MM.1S (cell line): ENCODE measurements at regions not wholly inside any gene's neighbourhood (a gene's known extent, or its start where the extent isn't known, plus 50 kb on each side); places are given as distances from the start of the nearest gene placed in this dataset.

Source experiments
- DNase-seq: peaks from one replicate; pipeline ENCODE4 v3.0.0-alpha.2; 2015
- H2AFZ ChIP-seq: fragments of 300-600 bp; sonication (generic); 2 replicates; pipeline ENCODE4 v1.6.0; 2016; ENCODE audit warnings: antibody characterized with exemption, low read length
- H3F3A ChIP-seq: fragments of 300-600 bp; sonication (generic); 2 replicates; pipeline ENCODE4 v1.6.1; 2016; ENCODE audit warnings: mild to moderate bottlenecking, antibody characterized with exemption, low read length, moderate library complexity, mixed read lengths; ENCODE audit not compliant: insufficient read depth
- H3K27ac ChIP-seq: fragments of 300-600 bp; sonication (generic); 2 replicates; pipeline ENCODE4 v1.5.1; 2016; ENCODE audit warnings: mild to moderate bottlenecking, low read length
- H3K27me3 ChIP-seq: fragments of 300-600 bp; sonication (generic); replicated peaks from 2 replicates; pipeline ENCODE4 v1.6.0; 2016; ENCODE audit warnings: low read length; ENCODE audit not compliant: insufficient read depth
- H3K36me3 ChIP-seq: fragments of 300-600 bp; sonication (generic); replicated peaks from 2 replicates; pipeline ENCODE4 v1.6.1; 2016; ENCODE audit warnings: mild to moderate bottlenecking, low read length, mixed read lengths; ENCODE audit not compliant: insufficient read depth
- H3K4me1 ChIP-seq: fragments of 300-600 bp; sonication (generic); 2 replicates; pipeline ENCODE4 v1.6.1; 2016; ENCODE audit warnings: low read length, mixed read lengths
- H3K4me2 ChIP-seq: fragments of 300-600 bp; sonication (generic); 2 replicates; pipeline ENCODE4 v1.6.0; 2016; ENCODE audit warnings: low read depth, low read length
- H3K4me3 ChIP-seq: fragments of 300-600 bp; sonication (generic); 2 replicates; pipeline ENCODE4 v1.5.1; 2016; ENCODE audit warnings: low read length, mixed read lengths
- H3K79me2 ChIP-seq: fragments of 300-600 bp; sonication (generic); 2 replicates; pipeline ENCODE4 v1.6.1; 2016; ENCODE audit warnings: mixed run types, low read length, mixed read lengths
- H3K9ac ChIP-seq: fragments of 300-600 bp; sonication (generic); 2 replicates; pipeline ENCODE4 v1.6.1; 2016; ENCODE audit warnings: low read length, mixed read lengths
- H3K9me2 ChIP-seq: fragments of 300-600 bp; sonication (generic); replicated peaks from 2 replicates; pipeline ENCODE4 v1.6.1; 2016; ENCODE audit warnings: mild to moderate bottlenecking, low read length, mixed read lengths; ENCODE audit not compliant: insufficient read depth
- H3K9me3 ChIP-seq: fragments of 300-600 bp; sonication (generic); replicated peaks from 2 replicates; pipeline ENCODE4 v1.6.1; 2016; ENCODE audit warnings: mild to moderate bottlenecking, low read length, mixed read lengths; ENCODE audit not compliant: insufficient read depth
- H4K20me1 ChIP-seq: fragments of 300-600 bp; sonication (generic); 2 replicates; pipeline ENCODE4 v1.6.1; 2016; ENCODE audit warnings: mild to moderate bottlenecking, low read length, moderate library complexity, mixed read lengths; ENCODE audit not compliant: insufficient read depth
- EZH2 ChIP-seq: fragments of 300-600 bp; sonication (generic); optimal IDR thresholded peaks from 2 replicates; pipeline ENCODE3; 2017; ENCODE audit warnings: low read depth, mild to moderate bottlenecking, antibody characterized with exemption, low read length, mixed read lengths
- EZH2phosphoT487 ChIP-seq: fragments of 300-600 bp; sonication (generic); IDR thresholded peaks from 2 replicates; pipeline ENCODE4 v1.6.1; 2018; ENCODE audit warnings: antibody characterized with exemption, low read length
- TF ChIP-seq, protein P1 (sequence below): fragments of 300-600 bp; sonication (generic); IDR thresholded peaks from 2 replicates; pipeline ENCODE4 v1.5.1; 2016; ENCODE audit warnings: antibody characterized with exemption, low read length, mixed read lengths

- H3K9ac ChIP-seq: no peak overlapping the region
- no peak for TF ChIP-seq EZH2phosphoT487
- TF ChIP-seq EZH2: no peak
- TF ChIP-seq, protein P1, sequence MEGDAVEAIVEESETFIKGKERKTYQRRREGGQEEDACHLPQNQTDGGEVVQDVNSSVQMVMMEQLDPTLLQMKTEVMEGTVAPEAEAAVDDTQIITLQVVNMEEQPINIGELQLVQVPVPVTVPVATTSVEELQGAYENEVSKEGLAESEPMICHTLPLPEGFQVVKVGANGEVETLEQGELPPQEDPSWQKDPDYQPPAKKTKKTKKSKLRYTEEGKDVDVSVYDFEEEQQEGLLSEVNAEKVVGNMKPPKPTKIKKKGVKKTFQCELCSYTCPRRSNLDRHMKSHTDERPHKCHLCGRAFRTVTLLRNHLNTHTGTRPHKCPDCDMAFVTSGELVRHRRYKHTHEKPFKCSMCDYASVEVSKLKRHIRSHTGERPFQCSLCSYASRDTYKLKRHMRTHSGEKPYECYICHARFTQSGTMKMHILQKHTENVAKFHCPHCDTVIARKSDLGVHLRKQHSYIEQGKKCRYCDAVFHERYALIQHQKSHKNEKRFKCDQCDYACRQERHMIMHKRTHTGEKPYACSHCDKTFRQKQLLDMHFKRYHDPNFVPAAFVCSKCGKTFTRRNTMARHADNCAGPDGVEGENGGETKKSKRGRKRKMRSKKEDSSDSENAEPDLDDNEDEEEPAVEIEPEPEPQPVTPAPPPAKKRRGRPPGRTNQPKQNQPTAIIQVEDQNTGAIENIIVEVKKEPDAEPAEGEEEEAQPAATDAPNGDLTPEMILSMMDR: no peak
- no peak for DNase-seq
- no peak overlapping the region for H3K4me2 ChIP-seq
- no peaks in the 10 kb centered on the region for H3K27me3 ChIP-seq
- no peaks in the 10 kb centered on the region for H3K9me2 ChIP-seq
- H4K20me1 ChIP-seq: no peaks in the 10 kb centered on the region
- no peak overlapping the region for H3K27ac ChIP-seq
- H3K36me3 ChIP-seq: no peaks in the 10 kb centered on the region
- H3K79me2 ChIP-seq: no peaks in the 10 kb centered on the region
- H3F3A ChIP-seq: no peaks in the 10 kb centered on the region
- no peaks in the 10 kb centered on the region for H3K9me3 ChIP-seq
- H3K4me3 ChIP-seq: no peak overlapping the region
- no peak overlapping the region for H2AFZ ChIP-seq
- H3K4me1 ChIP-seq: no peaks in the 10 kb centered on the region
These were observed 92.2 kb upstream of the SEC11C start for GRCh38 chr18:59047321-59048047.

DNA sequence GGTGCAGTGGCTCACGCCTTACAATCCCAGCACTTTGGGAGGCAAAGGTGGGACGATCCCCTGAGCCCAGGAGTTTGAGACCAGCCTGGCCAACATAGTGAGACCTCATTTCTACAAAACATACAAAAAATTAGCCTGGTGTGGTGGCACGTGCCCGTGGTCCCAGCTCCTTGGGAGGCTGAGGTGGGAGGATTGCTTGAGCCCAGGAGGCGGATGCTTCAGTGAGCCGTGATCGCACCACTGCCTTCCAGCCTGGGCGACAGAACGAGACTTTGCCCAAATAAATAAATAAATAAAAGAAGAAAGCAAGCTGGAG is 91.7 kb upstream of the SEC11C start:
- Histone ChIP-seq H3K4me1 (no peaks in the 10 kb centered on the region), H2AFZ (no peak overlapping the region), H3K36me3 (no peaks in the 10 kb centered on the region), H3K27me3 (no peaks in the 10 kb centered on the region), H3F3A (no peaks in the 10 kb centered on the region), H4K20me1 (no peaks in the 10 kb centered on the region), H3K9me2 (no peaks in the 10 kb centered on the region), H3K79me2 (no peaks in the 10 kb centered on the region), H3K4me2 (no peak overlapping the region), H3K27ac (no peak overlapping the region), H3K4me3 (no peak overlapping the region), H3K9ac (no peak overlapping the region), H3K9me3 (no peaks in the 10 kb centered on the region)
- DNase-seq: no peak
- TF ChIP-seq EZH2 (no peak), EZH2phosphoT487 (no peak)
- TF ChIP-seq, protein P1: no peak

DNA sequence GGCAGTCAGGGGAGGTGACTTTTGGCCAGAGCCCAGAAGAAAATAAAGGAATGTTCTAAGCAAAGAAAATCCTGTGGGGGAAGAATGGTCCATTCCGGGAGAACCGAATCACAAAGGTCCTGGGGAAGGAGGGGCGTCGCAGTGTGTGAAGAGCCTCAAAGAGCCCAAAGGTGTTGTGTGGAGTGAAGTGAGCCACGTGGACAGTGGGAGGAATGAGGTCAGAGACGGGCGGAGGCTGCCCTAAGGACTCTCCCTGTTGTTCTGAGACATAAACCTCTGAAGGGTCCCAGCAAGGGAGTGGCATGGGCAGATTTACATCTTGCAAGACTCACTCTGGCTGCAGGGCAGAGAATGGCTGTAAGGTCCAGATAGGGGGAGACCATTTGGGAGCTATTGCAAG is 91.3 kb upstream of the SEC11C start:
- H3K4me3 ChIP-seq: no peak overlapping the region
- TF ChIP-seq EZH2phosphoT487: no peak
- TF ChIP-seq EZH2: no peak
- TF ChIP-seq, protein P1: no peak
- no peak overlapping the region for H2AFZ ChIP-seq
- no peaks in the 10 kb centered on the region for H3K9me2 ChIP-seq
- no peak overlapping the region for H3K9ac ChIP-seq
- no peaks in the 10 kb centered on the region for H3K27me3 ChIP-seq
- H3K79me2 ChIP-seq: no peaks in the 10 kb centered on the region
- H3K36me3 ChIP-seq: no peaks in the 10 kb centered on the region
- no peaks in the 10 kb centered on the region for H3K4me1 ChIP-seq
- H3K9me3 ChIP-seq: no peaks in the 10 kb centered on the region
- H4K20me1 ChIP-seq: no peaks in the 10 kb centered on the region
- no peaks in the 10 kb centered on the region for H3F3A ChIP-seq
- no peak overlapping the region for H3K27ac ChIP-seq
- DNase-seq: no peak
- no peak overlapping the region for H3K4me2 ChIP-seq
